Caki2 (cell line): ENCODE measurements at regions not wholly inside any gene's neighbourhood (a gene's known extent, or its start where the extent isn't known, plus 50 kb on each side); places are given as distances from the start of the nearest gene placed in this dataset.
"Not testable (repeated sequence)": the region's sequence is repeated elsewhere in the genome, so short reads cannot be mapped to it uniquely, and the experiment has no call there.

Source experiments
- DNase-seq: peaks from one replicate; pipeline ENCODE4 v3.0.0-alpha.2; 2015; ENCODE audit warnings: low read depth
- in situ Hi-C: cut with HindIII; loops from 2 replicates; pipeline ENCODE4 v1.10.0; 2016; ENCODE audit warnings: low sequenced_read_pairs, low pct_unique_long_range_greater_than_20kb, mixed read lengths

GRCh38 chr2:31813016-31813415 lies 197.8 kb downstream of the MEMO1 start:
- no peak for DNase-seq
- in situ Hi-C loops, result no loop called here

GRCh38 chr2:31812051-31812798 lies 198.6 kb downstream of the MEMO1 start:
- in situ Hi-C loops, result no loop called here
- DNase-seq, result peak; percentile 29

- in situ Hi-C loops, result no loop called here
- DNase-seq, result no peak
These were observed 199.3 kb downstream of the MEMO1 start for GRCh38 chr2:31811482-31811881.

GRCh38 chr2:31810200-31810917 lies 200.4 kb downstream of the MEMO1 start:
- in situ Hi-C loops, result no loop called here

GRCh38 chr2:31805688-31806087 lies 205.1 kb downstream of the MEMO1 start:
- DNase-seq, result no peak
- in situ Hi-C loops, result no loop called here

More at GRCh38 chr2:31810200-31810917, 200.4 kb downstream of the MEMO1 start:
- DNase-seq, result no peak

GRCh38 chr2:31803481-31804153 lies 207.2 kb downstream of the MEMO1 start:
- in situ Hi-C loops, DNase-seq: not testable (repeated sequence)

- in situ Hi-C loops, result no loop called here
- no peak for DNase-seq
These were observed 208.1 kb downstream of the MEMO1 start for GRCh38 chr2:31802711-31803110.

- in situ Hi-C loops, DNase-seq: not testable (repeated sequence)
These were observed 211.5 kb downstream of the MEMO1 start for GRCh38 chr2:31799282-31799681.

GRCh38 chr2:31788273-31788672 lies 207.5 kb upstream of the SRD5A2 start:
- in situ Hi-C loops, result no loop called here
- no peak for DNase-seq

GRCh38 chr2:31785876-31786275 lies 205.1 kb upstream of the SRD5A2 start:
- DNase-seq, result peak; percentile 75
- in situ Hi-C loops, result no loop called here

- in situ Hi-C loops, result no loop called here
- DNase-seq, result no peak
These were observed 204.1 kb upstream of the SRD5A2 start for GRCh38 chr2:31784868-31785267.

- in situ Hi-C loops, DNase-seq: not testable (repeated sequence)
These were observed 202.8 kb upstream of the SRD5A2 start for GRCh38 chr2:31783446-31784091.

GRCh38 chr2:31778153-31778552 lies 197.4 kb upstream of the SRD5A2 start:
- DNase-seq, result no peak
- in situ Hi-C loops, result no loop called here

- in situ Hi-C loops, result no loop called here
- DNase-seq, result no peak
These were observed 190.0 kb upstream of the SRD5A2 start for GRCh38 chr2:31770741-31771140.

- in situ Hi-C loops, result no loop called here
- DNase-seq, result no peak
These were observed 184.6 kb upstream of the SRD5A2 start for GRCh38 chr2:31765078-31765945.

GRCh38 chr2:31764169-31764568 lies 183.4 kb upstream of the SRD5A2 start:
- in situ Hi-C loops, result no loop called here
- no peak for DNase-seq

- in situ Hi-C loops, result no loop called here
- DNase-seq, result no peak
These were observed 181.3 kb upstream of the SRD5A2 start for GRCh38 chr2:31762085-31762484.

- in situ Hi-C loops, DNase-seq: not testable (repeated sequence)
These were observed 176.6 kb upstream of the SRD5A2 start for GRCh38 chr2:31757351-31757750.
